ENCODE measurements at regions not wholly inside any gene's neighbourhood (a gene's known extent, or its start where the extent isn't known, plus 50 kb on each side); places are given as distances from the start of the nearest gene placed in this dataset.

- no peak for TF ChIP-seq EP300 (IDR thresholded peaks at IDR 0.05)
- no peak for TF ChIP-seq POLR2A (IDR thresholded peaks at IDR 0.05)
- TF ChIP-seq, protein P1, sequence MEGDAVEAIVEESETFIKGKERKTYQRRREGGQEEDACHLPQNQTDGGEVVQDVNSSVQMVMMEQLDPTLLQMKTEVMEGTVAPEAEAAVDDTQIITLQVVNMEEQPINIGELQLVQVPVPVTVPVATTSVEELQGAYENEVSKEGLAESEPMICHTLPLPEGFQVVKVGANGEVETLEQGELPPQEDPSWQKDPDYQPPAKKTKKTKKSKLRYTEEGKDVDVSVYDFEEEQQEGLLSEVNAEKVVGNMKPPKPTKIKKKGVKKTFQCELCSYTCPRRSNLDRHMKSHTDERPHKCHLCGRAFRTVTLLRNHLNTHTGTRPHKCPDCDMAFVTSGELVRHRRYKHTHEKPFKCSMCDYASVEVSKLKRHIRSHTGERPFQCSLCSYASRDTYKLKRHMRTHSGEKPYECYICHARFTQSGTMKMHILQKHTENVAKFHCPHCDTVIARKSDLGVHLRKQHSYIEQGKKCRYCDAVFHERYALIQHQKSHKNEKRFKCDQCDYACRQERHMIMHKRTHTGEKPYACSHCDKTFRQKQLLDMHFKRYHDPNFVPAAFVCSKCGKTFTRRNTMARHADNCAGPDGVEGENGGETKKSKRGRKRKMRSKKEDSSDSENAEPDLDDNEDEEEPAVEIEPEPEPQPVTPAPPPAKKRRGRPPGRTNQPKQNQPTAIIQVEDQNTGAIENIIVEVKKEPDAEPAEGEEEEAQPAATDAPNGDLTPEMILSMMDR (IDR thresholded peaks at IDR 0.05): no peak
- no peak for DNase-seq
- Histone ChIP-seq H3K27me3 (no peaks in the 10 kb centered on the region), H3K27ac (no peak overlapping the region), H3K4me1 (ENCODE audit: insufficient read depth) (no peaks in the 10 kb centered on the region), H3K36me3 (no peaks in the 10 kb centered on the region), H3K4me3 (no peak overlapping the region), H3K9me3 (no peaks in the 10 kb centered on the region)
- intact Hi-C loops (cut with DNase I): no loop called here
- 53 to 70% (median 70%) methylated on average over 1 of the region's 1 CpG for WGBS, 3 donors
Observed at GRCh38 chr11:134552749-134553148, 140.7 kb upstream of the B3GAT1 start.

GRCh38 chr11:134545521-134545920 lies 133.5 kb upstream of the B3GAT1 start:
- Histone ChIP-seq H3K36me3 (no peaks in the 10 kb centered on the region), H3K27ac (no peak overlapping the region), H3K4me1 (ENCODE audit: insufficient read depth) (no peaks in the 10 kb centered on the region), H3K27me3 (no peaks in the 10 kb centered on the region), H3K4me3 (no peak overlapping the region), H3K9me3 (no peaks in the 10 kb centered on the region)
- 71 to 79% (median 73%) methylated on average over 5 of the region's 5 CpGs for WGBS, 3 donors
- intact Hi-C loops (cut with DNase I): no loop called here
- TF ChIP-seq EP300 (IDR thresholded peaks at IDR 0.05) (no peak), POLR2A (IDR thresholded peaks at IDR 0.05) (no peak)
- TF ChIP-seq, protein P1 (IDR thresholded peaks at IDR 0.05): no peak
- DNase-seq: no peak

GRCh38 chr11:134544095-134544815 lies 132.2 kb upstream of the B3GAT1 start:
- H3K27ac ChIP-seq: no peak overlapping the region
- TF ChIP-seq POLR2A (IDR thresholded peaks at IDR 0.05) (no peak), EP300 (IDR thresholded peaks at IDR 0.05) (no peak)
- TF ChIP-seq, protein P1 (IDR thresholded peaks at IDR 0.05): no peak
- H3K9me3 ChIP-seq: no peaks in the 10 kb centered on the region
- no peaks in the 10 kb centered on the region for H3K4me1 ChIP-seq (ENCODE audit: insufficient read depth)
- H3K36me3 ChIP-seq: no peaks in the 10 kb centered on the region
- H3K27me3 ChIP-seq: no peaks in the 10 kb centered on the region
- intact Hi-C loops (cut with DNase I): no loop called here
- DNase-seq: no peak
- H3K4me3 ChIP-seq: no peak overlapping the region
- WGBS, 3 donors: 59 to 71% (median 59%) methylated on average over 14 of the region's 14 CpGs

DNA sequence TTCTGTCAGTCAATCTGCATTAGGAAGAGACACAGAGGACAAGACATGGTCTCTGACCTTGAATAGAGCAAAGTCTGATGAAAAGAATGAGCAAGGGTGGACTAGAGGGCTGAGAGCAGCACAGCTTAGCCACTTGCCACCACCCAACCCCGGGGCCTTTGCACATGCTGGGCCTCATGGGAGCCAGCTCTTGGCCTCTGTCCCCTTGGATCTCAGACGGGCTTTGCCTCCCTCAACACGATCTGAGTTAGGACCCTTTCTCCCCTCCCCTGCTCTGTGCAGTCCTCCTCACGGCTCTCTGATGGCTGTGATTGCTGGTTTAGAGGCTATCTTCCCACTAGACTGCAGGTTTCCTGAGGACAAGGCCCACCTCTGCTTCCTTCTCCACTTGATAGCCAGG lies 131.6 kb upstream of the B3GAT1 start:
- intact Hi-C loops (cut with DNase I): no loop called here
- Histone ChIP-seq H3K27ac (no peak overlapping the region), H3K4me3 (no peak overlapping the region), H3K4me1 (ENCODE audit: insufficient read depth) (no peaks in the 10 kb centered on the region), H3K36me3 (no peaks in the 10 kb centered on the region), H3K9me3 (no peaks in the 10 kb centered on the region), H3K27me3 (no peaks in the 10 kb centered on the region)
- 68 to 80% (median 72%) methylated on average over 4 of the region's 4 CpGs for WGBS, 3 donors
- TF ChIP-seq, protein P1 (IDR thresholded peaks at IDR 0.05): no peak
- TF ChIP-seq EP300 (IDR thresholded peaks at IDR 0.05) (no peak), POLR2A (IDR thresholded peaks at IDR 0.05) (no peak)
- no peak for DNase-seq
